ENCODE measurements at regions not wholly inside any gene's neighbourhood (a gene's known extent, or its start where the extent isn't known, plus 50 kb on each side); places are given as distances from the start of the nearest gene placed in this dataset.
A peak's percentile ranks its signal among the peaks of the same experiment; 100 is the strongest.
"Not testable (repeated sequence)": the region's sequence is repeated elsewhere in the genome, so short reads cannot be mapped to it uniquely, and the experiment has no call there.

DNA sequence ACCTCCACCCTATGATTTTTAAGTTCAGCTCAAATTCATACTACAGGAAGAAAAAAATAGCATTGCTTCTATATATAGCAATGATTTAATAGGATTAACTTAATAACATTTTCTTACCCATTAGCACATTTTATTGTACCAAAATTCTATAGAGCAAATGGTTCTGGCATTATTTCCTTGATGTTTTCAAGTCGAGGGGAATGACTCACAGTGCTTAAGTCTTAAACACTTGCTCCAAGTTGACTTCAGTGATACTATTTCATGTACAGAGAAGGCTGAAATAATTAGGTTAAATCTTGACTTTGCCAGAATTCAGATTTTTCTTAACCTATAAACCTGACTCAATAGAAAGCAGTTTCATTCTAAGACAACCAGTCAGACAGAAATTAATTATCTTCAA, 1133.8 kb downstream of the SORCS3 start:
- no peak for DNase-seq

GRCh38 chr10:105774351-105774750, 1133.3 kb downstream of the SORCS3 start:
- no peak for DNase-seq

DNA sequence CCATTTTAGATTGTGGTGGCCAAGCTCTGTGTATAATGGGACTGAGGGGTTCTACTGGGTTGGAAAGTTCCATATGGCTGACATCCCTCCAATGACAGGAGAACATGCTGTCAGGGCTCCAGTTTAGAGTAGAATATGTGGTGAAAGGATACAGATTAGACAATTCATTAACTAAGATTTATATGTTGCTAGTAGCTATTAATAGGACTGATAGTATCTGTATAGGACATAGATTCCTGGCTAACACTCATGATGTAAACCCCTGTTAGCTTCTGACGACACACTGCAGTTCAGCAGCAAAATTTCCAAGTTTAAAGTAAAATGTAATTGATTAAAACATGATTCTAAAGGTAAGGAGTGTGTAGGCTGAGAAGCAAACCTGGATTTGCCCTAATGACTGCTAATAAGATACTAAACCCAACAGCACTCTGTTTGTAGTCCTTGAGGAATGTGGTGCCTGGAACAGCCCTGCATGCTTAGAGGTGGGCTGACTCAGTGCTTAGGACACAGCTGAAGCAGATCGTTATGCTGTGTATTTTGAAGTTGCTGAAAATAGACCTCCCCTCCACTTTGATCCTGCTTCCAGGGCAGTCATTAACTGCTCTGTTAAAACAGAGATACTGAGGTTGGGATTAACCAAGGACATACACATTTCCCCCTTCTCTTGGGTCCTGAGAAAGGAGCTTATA, 1129.6 kb downstream of the SORCS3 start:
- no peak for DNase-seq

DNA sequence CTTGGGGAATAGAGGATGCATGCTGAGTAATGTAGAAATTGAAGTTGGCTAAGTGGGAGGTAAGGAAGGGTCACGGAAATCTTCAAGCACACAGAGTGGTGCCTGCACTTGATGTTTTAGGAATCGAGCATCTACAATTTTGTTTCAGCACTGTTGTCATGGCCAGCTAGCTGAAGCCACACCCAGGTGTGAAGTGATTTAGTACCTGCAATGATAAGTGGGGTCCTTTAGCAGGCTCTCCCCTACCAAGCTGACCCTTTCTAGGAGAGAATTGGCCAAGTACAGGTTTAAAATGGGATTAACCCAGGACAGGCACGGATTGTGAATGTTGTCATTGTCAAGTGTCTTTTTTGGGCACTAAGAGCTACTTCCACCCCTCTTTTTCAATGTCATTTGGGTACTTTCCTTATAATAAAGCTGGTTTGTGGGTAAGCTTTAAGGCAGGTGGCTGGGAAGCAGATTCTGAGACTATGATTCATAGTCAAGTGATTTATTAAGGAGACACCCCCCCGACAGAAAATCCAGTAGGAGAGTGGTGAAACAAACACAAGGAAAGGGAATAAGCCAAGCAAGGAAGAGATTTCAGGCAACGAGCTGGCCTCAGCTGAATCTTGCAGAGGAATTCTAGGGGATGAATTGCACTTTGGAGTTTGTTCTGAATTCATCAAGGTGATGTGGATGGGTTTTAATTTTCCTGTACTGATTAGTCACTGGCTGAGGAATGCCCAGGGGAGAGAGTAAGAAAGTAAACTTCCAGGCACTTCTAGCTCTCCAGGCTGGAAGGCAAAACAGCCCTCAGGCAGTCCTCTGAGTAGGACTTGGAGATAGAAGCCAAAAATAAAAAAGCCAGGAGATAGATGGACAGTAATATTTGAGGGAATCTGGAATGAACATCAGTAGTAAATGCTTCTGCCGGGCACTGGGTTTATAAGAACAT, 1128.4 kb downstream of the SORCS3 start:
- DNase-seq, result no peak

- DNase-seq, result no peak
Measured at GRCh38 chr10:105763611-105764010, 1122.5 kb downstream of the SORCS3 start.

DNA sequence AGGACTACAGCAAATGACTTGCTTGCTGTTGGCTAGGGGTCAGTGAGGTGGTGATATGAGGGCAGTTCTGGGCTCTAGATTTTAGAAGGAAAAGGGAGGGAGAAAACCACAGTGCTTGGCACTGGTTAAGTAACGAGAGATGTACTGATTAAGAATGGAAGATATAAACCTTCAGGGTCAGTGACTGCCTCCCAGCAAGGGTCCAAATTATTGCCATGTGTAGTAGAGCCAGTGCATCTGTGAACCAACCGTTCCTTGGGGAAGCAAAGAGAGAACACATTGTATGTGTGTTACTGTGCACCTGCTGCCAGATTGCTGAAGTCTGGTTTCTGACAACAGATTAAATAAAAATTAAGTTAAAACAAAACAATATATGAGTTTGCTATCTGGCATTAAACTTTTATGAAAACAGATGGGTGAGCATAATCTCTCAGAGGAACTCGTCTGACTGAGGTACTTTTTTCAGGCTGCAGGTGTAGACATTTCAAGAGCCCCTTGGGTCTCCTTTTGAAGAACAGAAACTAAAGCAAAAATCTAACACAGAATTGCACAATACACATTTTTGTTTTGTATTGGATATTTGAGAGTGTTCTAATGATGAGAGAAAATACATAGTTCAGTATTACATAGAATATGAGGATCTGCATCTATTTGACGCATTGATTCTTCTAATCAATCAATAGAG, 1120.6 kb downstream of the SORCS3 start:
- no peak for DNase-seq

DNA sequence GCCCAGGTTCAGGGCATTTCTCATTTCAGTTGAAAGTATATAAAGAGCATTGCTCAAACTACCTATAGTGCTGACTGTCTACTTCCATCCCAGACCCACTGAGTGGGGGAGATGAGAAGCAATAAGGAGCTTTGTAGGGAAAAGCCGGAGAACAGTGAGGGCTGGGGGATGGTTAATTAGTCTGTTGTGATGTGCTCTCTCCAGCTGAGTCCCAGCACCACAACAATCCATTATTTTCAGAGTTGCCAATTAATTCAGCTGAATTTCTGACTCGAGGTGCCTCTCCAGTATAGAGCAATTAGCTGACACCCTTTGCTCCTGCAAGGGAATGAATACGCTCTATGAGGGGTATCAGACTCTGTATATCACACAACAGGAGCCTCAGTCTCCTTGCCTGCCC, 1118.6 kb downstream of the SORCS3 start:
- DNase-seq, result no peak

GRCh38 chr10:105758209-105758998, 1117.3 kb downstream of the SORCS3 start:
- no peak for DNase-seq

DNA sequence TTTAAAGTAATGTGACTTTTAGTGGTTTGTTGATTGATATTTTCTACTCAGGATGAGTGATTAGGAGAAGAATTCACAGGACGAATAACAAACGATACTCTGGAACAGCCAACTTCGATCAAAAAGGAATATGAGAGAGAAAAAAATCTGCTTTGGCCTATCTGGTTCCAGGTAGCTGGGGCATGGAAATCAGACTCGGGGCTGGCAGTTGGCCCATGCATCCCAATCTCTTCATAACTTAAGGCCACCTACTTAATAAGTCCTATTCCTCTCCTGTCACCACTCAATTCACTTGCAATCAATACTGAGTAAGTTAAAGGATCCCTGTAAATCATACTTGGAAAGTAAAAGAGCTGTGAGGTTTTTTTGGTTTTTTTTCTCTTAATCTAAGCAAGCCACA, 1116.2 kb downstream of the SORCS3 start:
- no peak for DNase-seq

GRCh38 chr10:105756386-105756785, 1115.3 kb downstream of the SORCS3 start:
- DNase-seq, result no peak

GRCh38 chr10:105751688-105752087, 1110.6 kb downstream of the SORCS3 start:
- no peak for DNase-seq

DNA sequence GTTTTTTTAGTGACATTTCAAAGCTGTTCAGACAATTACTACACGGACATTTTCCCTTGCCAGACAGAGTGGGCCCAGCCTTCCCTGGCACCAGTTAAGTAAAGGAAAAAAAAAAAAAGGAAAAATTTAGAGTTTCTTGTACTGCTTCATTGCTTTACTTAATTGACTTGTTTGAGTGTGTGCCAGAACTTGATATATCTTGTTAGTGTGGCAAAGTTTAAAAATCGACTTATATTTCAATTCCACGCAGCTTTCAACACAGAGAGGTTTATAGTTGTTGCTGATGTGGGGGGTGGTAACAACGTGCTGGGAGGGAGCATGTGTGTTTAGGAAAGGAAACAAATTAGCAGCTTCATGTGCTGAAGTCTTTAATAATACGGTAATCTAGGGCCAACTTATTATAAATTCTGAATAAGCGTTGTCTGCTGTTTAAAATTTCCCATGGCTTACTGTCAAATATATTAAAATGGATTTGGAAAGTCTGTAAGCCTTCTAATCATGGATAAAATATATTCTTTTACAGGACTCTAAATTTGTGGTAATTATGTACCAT, 1104.6 kb downstream of the SORCS3 start:
- DNase-seq, result peak; percentile 28

DNA sequence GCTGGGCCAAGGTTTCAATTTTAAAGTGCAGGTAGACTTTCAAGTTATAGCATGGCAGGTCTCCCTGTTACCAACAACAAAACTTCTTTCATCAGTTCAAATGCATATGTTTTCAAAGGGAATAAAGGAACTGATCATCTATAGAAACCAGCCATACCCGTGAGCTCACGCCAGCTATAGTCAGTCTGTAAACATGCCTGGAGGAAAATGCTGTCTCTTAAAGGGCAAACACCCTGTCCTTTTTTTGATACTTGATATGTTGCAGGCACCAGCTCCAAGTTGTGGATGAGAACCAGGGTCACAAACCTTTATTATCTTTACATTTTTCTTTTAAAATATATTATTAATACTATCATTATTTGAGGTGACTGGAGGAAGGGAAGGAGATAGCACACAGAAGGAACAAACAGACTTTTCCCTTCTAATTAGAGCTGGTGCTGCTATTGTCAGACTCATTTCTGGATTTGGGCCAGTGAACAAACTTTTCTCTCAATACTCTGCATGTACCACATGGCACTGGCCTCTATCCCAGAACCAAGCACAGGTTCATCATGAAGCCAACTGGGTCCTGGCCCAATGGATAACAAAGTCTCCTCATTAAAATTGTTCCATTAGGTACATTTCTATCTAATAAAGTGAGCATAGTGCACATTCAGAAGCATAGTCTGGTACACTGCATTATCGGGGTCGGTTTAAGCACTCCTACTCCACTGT, 1102.4 kb downstream of the SORCS3 start:
- DNase-seq, result no peak

DNA sequence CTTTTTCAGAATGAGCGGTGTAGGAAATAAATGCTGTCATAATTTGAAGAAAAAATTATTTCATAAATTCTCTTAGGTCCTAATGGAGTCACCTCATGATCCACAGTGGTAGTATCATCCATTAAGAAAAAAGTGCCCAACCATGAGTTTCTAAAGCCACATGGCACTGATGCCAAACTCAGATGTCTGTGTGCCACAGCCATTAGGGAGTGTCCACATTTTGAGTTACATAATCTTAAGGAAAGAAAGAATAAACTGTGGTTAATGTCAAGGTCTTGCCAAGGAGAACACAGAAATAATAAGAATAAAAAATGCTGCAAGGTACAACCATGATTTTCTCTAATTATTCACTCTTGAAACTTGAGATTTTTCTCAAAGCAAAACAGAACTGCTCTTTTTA, 1101.8 kb downstream of the SORCS3 start:
- DNase-seq, result no peak

DNA sequence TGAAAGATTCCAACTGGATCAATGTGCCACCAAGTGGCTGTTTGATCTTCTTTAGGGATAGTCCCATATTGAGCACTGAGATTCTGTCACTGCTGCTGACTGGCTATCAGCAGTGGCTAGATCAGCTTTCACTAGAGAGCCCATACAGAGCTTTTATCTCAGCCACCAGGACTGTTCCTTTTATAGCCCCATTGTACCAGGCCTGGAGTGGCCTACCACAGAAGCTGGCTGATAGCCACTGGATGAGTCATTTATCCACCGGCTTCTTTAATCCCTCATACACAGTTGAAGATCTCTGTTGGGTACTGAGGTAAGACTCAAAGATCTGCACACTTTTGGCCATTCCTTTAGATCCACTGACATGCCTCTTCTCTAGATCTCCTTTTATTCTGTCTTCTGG, 1101.1 kb downstream of the SORCS3 start:
- DNase-seq, result no peak

DNA sequence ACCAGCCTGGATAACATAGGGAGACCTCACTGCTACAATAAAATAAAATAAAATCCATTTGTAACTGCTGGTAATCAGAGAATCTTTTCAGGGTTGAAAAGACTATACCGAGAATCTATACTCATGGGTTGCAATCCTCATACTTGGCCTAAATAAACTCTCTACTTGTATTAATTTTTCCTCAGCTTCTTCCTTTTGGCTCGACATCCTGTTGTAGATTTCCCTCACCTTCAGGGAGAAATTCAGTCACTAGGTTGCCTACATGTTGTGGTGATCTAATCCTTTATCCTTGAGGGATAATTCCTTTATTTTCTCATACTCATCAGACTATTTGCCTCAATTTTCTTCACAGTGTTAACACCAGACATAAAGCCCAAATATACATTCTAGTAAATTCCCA, 1093.4 kb downstream of the SORCS3 start:
- DNase-seq, result no peak

GRCh38 chr10:105733924-105734323, 1092.8 kb downstream of the SORCS3 start:
- no peak for DNase-seq

GRCh38 chr10:105729428-105729827, 1088.3 kb downstream of the SORCS3 start:
- no peak for DNase-seq

DNA sequence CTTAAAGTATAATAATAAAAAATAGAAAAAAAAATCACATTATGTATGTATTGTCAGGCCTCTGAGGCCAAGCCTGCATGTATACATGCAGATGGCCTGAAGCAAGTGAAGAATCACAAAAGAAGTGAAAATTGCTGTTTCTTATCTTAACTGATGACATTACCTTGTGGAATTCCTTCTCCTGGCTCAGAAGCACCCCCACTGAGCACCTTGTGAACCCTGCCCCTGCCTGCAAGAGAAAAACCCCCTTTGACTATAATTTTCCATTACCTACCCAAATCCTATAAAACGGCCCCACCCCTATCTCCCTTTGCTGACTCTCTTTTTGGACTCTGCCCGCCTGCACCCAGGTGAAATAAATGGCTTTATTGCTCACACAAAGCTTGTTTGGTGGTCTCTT, 1086.5 kb downstream of the SORCS3 start:
- not testable (repeated sequence) for DNase-seq

- no peak for DNase-seq
Measured at GRCh38 chr10:105727131-105727530, 1086.0 kb downstream of the SORCS3 start.

DNA sequence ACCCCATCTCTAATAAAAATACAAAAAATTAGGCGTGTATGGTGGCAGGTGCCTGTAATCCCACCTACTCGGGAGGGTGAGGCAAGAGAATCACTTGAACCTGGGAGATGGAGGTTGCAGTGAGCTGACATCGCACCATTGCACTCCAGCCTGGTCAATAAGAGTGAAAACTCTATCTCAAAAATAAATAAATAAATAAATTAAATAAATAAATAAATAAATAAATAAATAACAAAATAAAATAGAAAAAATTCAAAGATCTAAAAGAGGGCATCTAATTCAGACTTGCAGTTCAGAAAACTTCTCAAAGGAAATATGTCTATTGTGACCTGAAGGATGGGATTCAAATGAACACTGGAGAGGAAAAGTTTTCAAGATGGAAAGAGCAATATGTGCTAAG, 1085.1 kb downstream of the SORCS3 start:
- DNase-seq, result no peak

All from left kidney (tissue), 1 donor.